ENCODE measurements at regions not wholly inside any gene's neighbourhood (a gene's known extent, or its start where the extent isn't known, plus 50 kb on each side); places are given as distances from the start of the nearest gene placed in this dataset.

- ChIA-PET POLR2A (no interaction called here), CTCF (no interaction called here)
- Histone ChIP-seq H3K36me3 (ENCODE audit: control insufficient read depth, insufficient read depth, low read length) (no peaks in the 10 kb centered on the region), H3K27me3 (ENCODE audit: control insufficient read depth, insufficient read depth, low read length) (no peaks in the 10 kb centered on the region), H3K4me3 (ENCODE audit: low read depth, low read length) (no peak overlapping the region)
- no peak for TF ChIP-seq CTCF (IDR thresholded peaks at IDR 0.05; ENCODE audit: insufficient read depth, low read depth, low read length)
- DNase-seq (ENCODE audit: low read depth): no peak
These were observed 451.3 kb upstream of the MCTP2 start for GRCh38 chr15:93780073-93780472.

GRCh38 chr15:93779341-93779740, 452.0 kb upstream of the MCTP2 start:
- H3K36me3 ChIP-seq (ENCODE audit: control insufficient read depth, insufficient read depth, low read length): no peaks in the 10 kb centered on the region
- CTCF ChIA-PET: no interaction called here
- POLR2A ChIA-PET: no interaction called here
- no peak for TF ChIP-seq CTCF (IDR thresholded peaks at IDR 0.05; ENCODE audit: insufficient read depth, low read depth, low read length)
- DNase-seq (ENCODE audit: low read depth): no peak
- H3K27me3 ChIP-seq (ENCODE audit: control insufficient read depth, insufficient read depth, low read length): no peaks in the 10 kb centered on the region
- no peak overlapping the region for H3K4me3 ChIP-seq (ENCODE audit: low read depth, low read length)

GRCh38 chr15:93771196-93772030, 459.9 kb upstream of the MCTP2 start:
- no peak overlapping the region for H3K4me3 ChIP-seq (ENCODE audit: low read depth, low read length)
- H3K27me3 ChIP-seq (ENCODE audit: control insufficient read depth, insufficient read depth, low read length): no peaks in the 10 kb centered on the region
- no peaks in the 10 kb centered on the region for H3K36me3 ChIP-seq (ENCODE audit: control insufficient read depth, insufficient read depth, low read length)
- ChIA-PET POLR2A (no interaction called here), CTCF (no interaction called here)
- TF ChIP-seq CTCF (IDR thresholded peaks at IDR 0.05; ENCODE audit: insufficient read depth, low read depth, low read length): no peak
- DNase-seq (ENCODE audit: low read depth): no peak

- ChIA-PET CTCF (no interaction called here), POLR2A (no interaction called here)
- H3K4me3 ChIP-seq (ENCODE audit: low read depth, low read length): no peak overlapping the region
- no peaks in the 10 kb centered on the region for H3K27me3 ChIP-seq (ENCODE audit: control insufficient read depth, insufficient read depth, low read length)
- DNase-seq (ENCODE audit: low read depth): no peak
- TF ChIP-seq CTCF (IDR thresholded peaks at IDR 0.05; ENCODE audit: insufficient read depth, low read depth, low read length): no peak
- H3K36me3 ChIP-seq (ENCODE audit: control insufficient read depth, insufficient read depth, low read length): no peaks in the 10 kb centered on the region
These were observed 460.6 kb upstream of the MCTP2 start for GRCh38 chr15:93770788-93771187.

GRCh38 chr15:93762036-93762435, 469.3 kb upstream of the MCTP2 start:
- ChIA-PET CTCF (no interaction called here), POLR2A (no interaction called here)
- DNase-seq (ENCODE audit: low read depth): no peak
- no peak for TF ChIP-seq CTCF (IDR thresholded peaks at IDR 0.05; ENCODE audit: insufficient read depth, low read depth, low read length)
- Histone ChIP-seq H3K4me3 (ENCODE audit: low read depth, low read length) (no peak overlapping the region), H3K27me3 (ENCODE audit: control insufficient read depth, insufficient read depth, low read length) (no peaks in the 10 kb centered on the region), H3K36me3 (ENCODE audit: control insufficient read depth, insufficient read depth, low read length) (no peaks in the 10 kb centered on the region)

Data from BJ (cell line).